ENCODE measurements at regions not wholly inside any gene's neighbourhood (a gene's known extent, or its start where the extent isn't known, plus 50 kb on each side); places are given as distances from the start of the nearest gene placed in this dataset.

DNA sequence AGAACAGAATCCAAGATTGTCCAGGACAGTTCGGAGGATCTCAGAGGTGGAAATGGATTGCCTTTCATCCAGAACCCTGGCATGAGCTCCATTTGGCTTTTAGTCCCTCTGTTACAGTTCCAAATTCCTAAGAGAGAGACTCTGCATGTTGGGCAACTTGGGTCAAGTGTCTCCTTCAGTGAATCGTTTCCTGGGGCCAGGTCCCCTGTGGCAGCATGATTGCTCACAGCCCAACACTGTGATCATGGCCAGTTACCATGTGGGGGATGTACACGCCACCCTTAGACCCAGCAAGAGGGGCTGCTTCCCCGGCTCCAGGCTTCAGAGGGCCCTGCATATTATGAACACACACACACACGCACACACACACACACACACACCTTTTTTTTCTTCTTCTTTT is 118.6 kb upstream of the GLI2 start:
- TF ChIP-seq EZH2phosphoT487 (IDR thresholded peaks at IDR 0.05; ENCODE audit: low read depth, severe bottlenecking, unreplicated experiment) (no peak), CTCF (IDR thresholded peaks at IDR 0.05; ENCODE audit: poor library complexity) (no peak)

Measured in hepatocyte (in vitro differentiated cells).